HG02885 (cell line): ENCODE measurements at regions not wholly inside any gene's neighbourhood (a gene's known extent, or its start where the extent isn't known, plus 50 kb on each side); places are given as distances from the start of the nearest gene placed in this dataset.

Experiments used
- ATAC-seq: cut with Tn5 transposase; IDR thresholded peaks from one replicate; pipeline ENCODE4 v1.9.1; 2021; ENCODE audit warnings: mild to moderate bottlenecking; ENCODE audit not compliant: unreplicated experiment, poor library complexity

DNA sequence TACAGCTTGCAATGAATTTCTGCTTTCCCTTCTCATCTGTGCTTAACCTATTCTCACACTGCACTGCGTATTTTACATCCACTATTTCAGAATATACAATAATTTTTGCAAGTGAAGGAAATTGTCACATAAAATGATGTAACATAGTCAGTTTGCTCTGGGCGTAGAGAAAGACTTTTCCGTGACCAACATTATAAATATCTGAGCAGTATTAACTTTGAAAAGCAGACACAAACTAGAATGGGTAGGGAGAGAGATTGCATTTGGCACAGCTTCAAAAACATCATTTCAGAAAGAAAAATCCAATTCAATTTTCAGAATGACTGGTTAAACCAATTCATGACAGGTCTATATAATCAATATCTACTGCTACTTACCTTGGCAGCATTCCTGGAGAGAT lies 352.5 kb upstream of the MIR17HG start:
- no peak for ATAC-seq

GRCh38 chr13:90995614-90996013 lies 351.9 kb upstream of the MIR17HG start:
- no peak for ATAC-seq

DNA sequence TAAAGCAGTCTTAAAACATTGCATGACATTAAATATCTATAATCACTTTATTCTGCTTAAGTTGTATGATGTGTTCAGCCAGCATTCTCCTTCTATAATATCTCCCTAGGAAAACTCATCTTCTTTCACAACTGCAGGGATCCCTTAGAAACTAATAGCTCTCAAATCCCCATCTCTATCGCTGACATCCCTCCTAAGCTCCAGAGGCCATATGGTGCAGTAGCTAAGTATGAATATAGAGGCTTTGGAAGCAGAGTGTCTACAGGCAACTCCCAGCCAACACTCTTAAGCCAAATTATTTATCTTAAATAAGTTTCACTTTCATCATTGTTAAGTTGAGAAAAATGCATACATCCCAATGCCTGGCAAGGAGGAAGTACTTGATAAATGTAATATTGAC lies 349.5 kb upstream of the MIR17HG start:
- ATAC-seq: no peak

DNA sequence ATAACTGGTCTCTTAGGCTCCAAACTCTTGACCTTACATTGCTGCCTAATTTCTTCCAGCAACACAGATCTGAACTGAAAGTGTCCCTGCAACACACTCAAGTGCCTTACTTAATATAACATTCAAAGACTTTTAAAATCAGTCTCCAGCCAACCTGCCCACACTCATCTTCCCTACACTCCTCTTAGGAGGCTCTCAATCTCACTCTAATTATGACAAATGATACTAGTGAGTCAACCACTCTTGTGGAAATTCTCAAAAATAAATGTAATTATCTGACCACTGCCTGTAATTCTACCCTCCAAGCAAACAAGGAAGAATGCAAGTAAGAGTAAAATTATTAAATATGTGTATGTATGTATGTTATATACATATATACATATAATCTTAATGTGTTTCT lies 348.1 kb upstream of the MIR17HG start:
- ATAC-seq: no peak

- no peak for ATAC-seq
These were observed 346.1 kb upstream of the MIR17HG start for GRCh38 chr13:91001371-91001770.

- ATAC-seq: no peak
These were observed 332.8 kb upstream of the MIR17HG start for GRCh38 chr13:91014696-91015095.

DNA sequence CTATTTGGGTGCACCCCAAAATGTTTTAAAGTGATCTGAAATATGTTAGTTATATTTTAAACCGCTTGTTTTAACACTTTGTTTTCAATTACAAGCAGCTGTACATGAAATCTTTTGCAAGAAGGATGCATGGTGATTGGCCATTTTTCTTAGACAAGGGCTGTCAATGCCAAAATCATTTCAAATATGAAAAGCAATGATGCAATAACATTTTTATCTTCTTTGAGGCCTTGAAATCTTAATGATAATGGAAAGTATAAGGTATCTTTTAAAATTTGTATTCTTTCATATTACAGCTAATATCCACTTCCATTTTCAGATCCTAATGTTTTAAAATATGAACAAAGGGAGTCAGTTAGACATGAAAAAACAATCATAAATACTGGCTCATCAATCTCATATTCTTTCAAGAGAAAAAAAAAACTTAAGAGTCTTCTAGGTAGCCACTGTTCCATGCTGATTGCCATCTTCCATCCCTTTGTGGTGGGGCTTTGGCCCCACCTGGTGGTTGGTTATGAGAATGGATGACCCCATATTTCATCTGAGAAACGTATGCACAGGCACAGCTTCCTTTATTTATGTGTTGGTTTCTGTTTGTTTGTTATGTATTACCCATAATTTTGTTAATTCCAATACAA lies 330.3 kb upstream of the MIR17HG start:
- ATAC-seq: peak; percentile 100

GRCh38 chr13:91017669-91018053 lies 329.8 kb upstream of the MIR17HG start:
- peak; percentile 14 for ATAC-seq

- no peak for ATAC-seq
These were observed 326.9 kb upstream of the MIR17HG start for GRCh38 chr13:91020461-91021034.

DNA sequence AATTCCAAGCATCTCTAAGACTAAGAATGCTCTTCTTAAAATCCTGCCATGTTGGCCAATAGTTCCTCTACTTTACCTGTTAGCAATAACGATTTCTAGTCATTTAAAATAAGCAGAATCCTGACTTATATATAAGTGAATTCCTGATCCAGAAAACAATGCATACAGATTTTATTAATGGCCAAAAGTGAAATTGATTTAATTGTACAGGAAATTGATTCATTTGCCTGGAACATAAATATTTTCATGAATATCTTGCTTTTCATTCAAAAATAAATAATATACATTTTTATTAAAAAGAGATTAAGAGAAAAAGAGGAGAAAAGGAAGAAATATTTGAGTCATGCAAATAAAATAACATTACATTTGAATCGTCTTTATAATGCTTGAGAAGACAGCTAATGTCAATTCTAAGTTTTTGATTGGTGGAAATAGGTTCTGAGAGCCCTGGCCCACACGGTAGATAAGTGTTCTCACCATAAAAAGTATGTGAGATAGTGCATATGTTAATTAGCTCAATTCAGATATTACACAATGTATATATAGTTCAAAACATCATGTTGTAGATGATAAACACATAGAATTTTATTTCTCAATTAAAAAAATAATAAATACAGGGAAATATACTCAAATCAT lies 323.2 kb upstream of the MIR17HG start:
- ATAC-seq: no peak

DNA sequence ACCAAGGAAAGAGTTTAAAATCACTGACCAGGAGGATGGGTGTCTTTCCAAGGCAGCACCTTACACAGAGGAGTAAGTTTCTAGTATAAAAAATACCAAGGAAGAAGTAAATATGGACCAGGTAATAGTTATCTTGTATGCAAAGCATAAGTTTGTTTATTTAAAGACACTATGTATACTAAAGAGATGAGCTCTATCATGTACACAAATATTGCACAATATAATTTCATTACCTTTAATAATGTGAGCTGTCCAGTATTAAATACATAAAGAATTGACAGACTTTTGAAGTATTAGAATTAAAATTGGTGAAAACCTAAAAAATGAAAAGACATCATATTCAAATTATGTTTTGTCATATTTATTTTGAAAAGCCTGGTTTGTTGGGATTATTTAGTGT lies 322.0 kb upstream of the MIR17HG start:
- ATAC-seq: no peak

DNA sequence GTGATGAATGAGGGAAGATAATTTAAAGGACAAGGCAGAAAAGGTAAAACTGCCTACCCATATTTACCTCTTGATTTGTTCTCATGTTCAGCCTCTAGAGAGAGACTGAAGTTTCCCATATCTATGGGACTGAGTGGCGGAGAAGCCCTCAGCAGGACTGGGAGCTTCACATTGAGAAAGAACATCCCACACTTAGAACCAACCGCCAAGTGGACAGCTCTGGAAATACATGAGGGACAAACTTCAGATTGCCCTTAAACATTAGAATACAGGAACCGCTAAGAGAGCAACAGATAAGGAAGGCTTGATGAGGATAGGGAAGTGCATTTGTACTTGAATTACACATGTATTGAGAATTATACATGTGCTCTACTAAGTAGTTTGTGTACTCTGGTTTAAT lies 316.0 kb upstream of the MIR17HG start:
- ATAC-seq: no peak

DNA sequence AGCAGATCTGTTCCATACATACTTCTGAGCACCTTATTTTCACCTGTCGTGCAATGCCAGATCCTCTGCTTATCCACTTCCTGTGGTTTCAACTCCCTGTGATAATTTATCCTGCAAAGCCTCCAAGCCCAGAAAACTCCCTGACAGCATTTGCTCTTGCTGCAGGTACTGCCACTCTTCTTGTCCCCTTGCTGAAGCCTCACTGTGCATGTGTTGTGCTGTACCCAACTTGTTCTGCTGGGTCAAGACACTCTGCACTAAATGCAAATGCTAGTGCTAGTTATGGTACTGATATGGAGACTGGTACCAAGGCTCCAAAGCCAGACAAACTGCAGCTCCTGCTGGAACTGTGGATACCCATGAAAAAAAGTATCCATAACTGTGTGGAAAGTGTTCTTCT lies 315.4 kb upstream of the MIR17HG start:
- no peak for ATAC-seq

GRCh38 chr13:91036886-91037285 lies 310.6 kb upstream of the MIR17HG start:
- ATAC-seq: no peak

GRCh38 chr13:91042870-91043269 lies 304.6 kb upstream of the MIR17HG start:
- ATAC-seq: no peak

DNA sequence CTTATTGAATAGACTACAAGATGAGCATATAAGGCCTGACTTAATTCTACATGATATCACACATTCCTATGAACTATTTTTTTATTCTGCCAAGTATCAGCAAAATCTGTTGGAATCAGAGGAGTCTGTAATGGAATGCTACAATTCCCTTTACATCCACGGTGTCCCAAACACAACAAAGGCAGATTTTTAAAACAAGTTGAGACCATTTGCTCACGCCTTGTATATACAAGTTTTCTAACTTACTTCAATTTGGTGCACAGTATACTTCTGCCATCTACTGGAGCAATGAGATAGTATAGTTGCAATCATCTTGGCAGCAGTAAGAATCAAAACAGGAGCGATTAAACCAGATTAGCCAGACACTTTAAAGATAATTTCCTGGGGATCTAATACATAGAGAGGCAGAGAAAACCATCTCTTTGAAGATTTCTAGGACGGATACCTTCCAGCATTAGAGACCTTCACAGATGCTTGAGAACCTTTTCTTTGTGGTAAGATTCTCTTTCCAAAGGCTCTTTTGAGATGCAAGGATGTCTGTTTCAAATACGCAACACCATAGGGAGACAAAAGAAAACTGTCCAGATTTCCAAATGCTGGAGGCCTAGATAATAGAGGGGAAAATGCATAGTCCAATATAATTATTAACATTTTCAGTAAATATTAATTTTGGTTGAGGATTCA lies 302.0 kb upstream of the MIR17HG start:
- ATAC-seq: peak; percentile 61

GRCh38 chr13:91046715-91047327 lies 300.7 kb upstream of the MIR17HG start:
- no peak for ATAC-seq

GRCh38 chr13:91050970-91051369 lies 296.5 kb upstream of the MIR17HG start:
- ATAC-seq: no peak

DNA sequence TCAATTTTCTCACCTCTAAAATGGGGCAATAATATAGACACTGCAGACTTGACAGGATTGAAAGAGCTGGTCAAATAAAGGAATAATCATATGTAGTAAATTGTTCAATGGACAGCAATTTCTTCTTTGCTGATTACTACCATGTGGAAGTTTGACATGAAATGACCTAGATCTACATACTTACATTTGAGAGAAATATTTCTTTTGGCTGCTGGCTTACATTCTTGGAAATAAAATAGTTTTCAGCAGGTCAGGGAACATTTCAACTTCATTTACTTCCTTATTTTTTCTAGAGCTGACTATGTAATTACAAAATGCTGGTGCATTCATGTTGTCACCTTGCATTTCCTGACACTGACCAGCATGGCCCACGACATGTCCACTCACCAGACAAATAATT lies 294.6 kb upstream of the MIR17HG start:
- no peak for ATAC-seq

- no peak for ATAC-seq
These were observed 294.0 kb upstream of the MIR17HG start for GRCh38 chr13:91053318-91054065.
